Activated CD4-positive, alpha-beta memory T cell treated with anti-CD3 and anti-CD28 coated beads, Interleukin-2, amount 10 ng/mL, durations not matched to agents 7 days and 5 days (primary cell): ENCODE measurements at regions not wholly inside any gene's neighbourhood (a gene's known extent, or its start where the extent isn't known, plus 50 kb on each side); places are given as distances from the start of the nearest gene placed in this dataset.

Source experiments
- CTCF ChIA-PET: fragments of 350-600 bp; sonication (Branson Sonifier 250); formaldehyde crosslinking; loops from one replicate; lab custom pipeline; 2021; ENCODE audit warnings: antibody characterized with exemption, inconsistent platforms; lab: Charles Lee
- POLR2A ChIA-PET: fragments of 350-600 bp; sonication (Branson Sonifier 250); formaldehyde crosslinking; loops from one replicate; lab custom pipeline; 2021; ENCODE audit warnings: antibody characterized with exemption; lab: Charles Lee
- DNase-seq: peaks from one replicate; pipeline ENCODE4 v3.0.0-alpha.2; 2020
- H3K27ac Mint-ChIP-seq: one replicate; pipeline ENCODE4 v1.8.0; 2021; ENCODE audit warnings: mild to moderate bottlenecking, mixed read lengths
- H3K27me3 Mint-ChIP-seq: one replicate; pipeline ENCODE4 v1.8.0; 2021; ENCODE audit warnings: mixed read lengths
- H3K36me3 Mint-ChIP-seq: one replicate; pipeline ENCODE4 v1.8.0; 2021; ENCODE audit warnings: low read depth, mixed read lengths
- H3K4me1 Mint-ChIP-seq: one replicate; pipeline ENCODE4 v1.8.0; 2021; ENCODE audit warnings: mixed read lengths
- H3K4me3 Mint-ChIP-seq: one replicate; pipeline ENCODE4 v1.8.0; 2021; ENCODE audit warnings: mild to moderate bottlenecking, mixed read lengths
- H3K9me3 Mint-ChIP-seq: one replicate; pipeline ENCODE4 v1.8.0; 2021; ENCODE audit warnings: mixed read lengths

DNA sequence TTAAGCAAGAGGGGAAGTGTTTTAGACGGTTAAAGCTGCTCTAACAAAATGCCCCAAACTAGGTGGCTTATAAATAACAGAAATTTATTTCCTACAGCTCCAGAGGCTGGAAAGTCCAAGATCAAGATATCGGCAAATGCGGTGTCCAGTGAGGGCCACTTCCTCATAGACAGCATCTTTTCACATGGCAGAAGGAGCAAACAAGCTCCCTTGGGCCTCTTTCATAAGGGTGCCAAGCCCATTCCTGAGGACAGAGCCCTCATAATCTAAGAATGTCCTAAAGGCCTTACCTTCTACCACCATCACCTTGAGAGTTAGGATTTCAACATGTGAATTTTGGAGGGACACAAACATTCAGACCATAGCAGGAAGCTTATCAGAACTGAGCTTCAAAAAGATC lies 57.3 kb upstream of the PPP1CB start:
- H3K4me3 Mint-ChIP-seq = no peak overlapping the region
- CTCF ChIA-PET = interaction anchor here (1.6 kb wide), 1 partner anchor 100 kb away, joined by 7 read pairs; no protein-coding TSS in a partner anchor

DNA sequence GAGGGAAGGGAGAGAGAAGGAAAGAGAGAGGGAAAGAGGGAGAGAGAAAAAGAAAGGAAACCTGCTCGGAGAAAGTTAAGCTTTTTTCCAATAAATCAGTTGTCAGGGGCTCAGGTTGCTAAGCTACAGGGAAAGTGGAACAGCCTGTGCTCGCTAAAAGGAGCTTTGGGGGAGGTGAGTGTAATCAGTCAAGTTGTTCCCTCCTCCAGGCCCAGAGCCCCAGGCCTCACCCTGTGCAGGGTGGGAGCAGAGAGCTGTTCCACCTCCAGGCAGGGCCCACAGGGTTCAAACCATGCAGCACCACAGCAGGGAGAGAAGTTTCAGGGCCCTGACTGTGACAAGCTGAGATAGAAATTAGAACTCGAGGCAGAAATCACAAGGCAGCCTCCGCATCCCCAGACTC lies 56.4 kb upstream of the PPP1CB start:
- H3K36me3 Mint-ChIP-seq = no peaks in the 10 kb centered on the region
- CTCF ChIA-PET = no interaction called here
- no peak for DNase-seq
- no peaks in the 10 kb centered on the region for H3K4me1 Mint-ChIP-seq
- peaks cover 3% of the 10 kb centered on the region for H3K27me3 Mint-ChIP-seq
- H3K4me3 Mint-ChIP-seq = no peak overlapping the region
- no peaks in the 10 kb centered on the region for H3K9me3 Mint-ChIP-seq
- H3K27ac Mint-ChIP-seq = no peak overlapping the region
- POLR2A ChIA-PET = interaction anchor here (0.7 to 1.8 kb wide), 3 partner anchors 29 to 922 kb away, joined by 3 to 8 read pairs (median 3); partner anchors contain the start of gene PPP1CB

More for the DNA sequence above, 57.3 kb upstream of the PPP1CB start:
- Mint-ChIP-seq H3K27me3 (peaks cover 3% of the 10 kb centered on the region), H3K27ac (no peak overlapping the region), H3K4me1 (no peaks in the 10 kb centered on the region), H3K9me3 (no peaks in the 10 kb centered on the region), H3K36me3 (no peaks in the 10 kb centered on the region)
- no peak for DNase-seq
- POLR2A ChIA-PET = interaction anchor here (1.8 kb wide), 1 partner anchor 57 kb away, joined by 8 read pairs; the partner anchor contains the start of gene PPP1CB

DNA sequence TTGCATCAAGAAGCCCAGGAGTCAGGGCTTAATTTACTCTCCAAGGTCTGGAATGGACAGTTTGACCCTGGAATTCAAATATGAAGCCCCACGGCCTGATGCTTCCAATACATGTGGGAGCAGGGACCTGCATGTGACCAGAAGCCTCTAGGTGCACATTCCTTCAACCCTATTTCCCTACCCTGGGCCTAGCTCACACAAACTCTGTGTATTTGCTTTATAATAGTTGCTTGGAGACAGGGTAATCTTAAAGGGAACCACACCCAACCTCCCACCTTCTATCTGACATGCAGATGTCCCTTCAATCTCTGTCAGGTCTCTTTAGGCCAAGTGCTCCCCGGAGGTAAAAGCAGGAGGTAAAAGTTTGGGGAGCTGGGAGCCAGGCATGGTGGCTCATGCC lies 55.4 kb upstream of the PPP1CB start:
- Mint-ChIP-seq H3K27ac (no peak overlapping the region), H3K27me3 (peaks cover 3% of the 10 kb centered on the region), H3K4me3 (no peak overlapping the region), H3K4me1 (no peaks in the 10 kb centered on the region), H3K9me3 (no peaks in the 10 kb centered on the region), H3K36me3 (no peaks in the 10 kb centered on the region)
- no peak for DNase-seq
- CTCF ChIA-PET = no interaction called here
- POLR2A ChIA-PET = no interaction called here

- no peaks in the 10 kb centered on the region for H3K36me3 Mint-ChIP-seq
- peaks cover 4% of the 10 kb centered on the region for H3K4me1 Mint-ChIP-seq
- no peak overlapping the region for H3K27ac Mint-ChIP-seq
- no peak for DNase-seq
- H3K9me3 Mint-ChIP-seq = no peaks in the 10 kb centered on the region
- CTCF ChIA-PET = no interaction called here
- no peak overlapping the region for H3K4me3 Mint-ChIP-seq
- POLR2A ChIA-PET = no interaction called here
- H3K27me3 Mint-ChIP-seq = peaks cover 3% of the 10 kb centered on the region
Measured at GRCh38 chr2:28697602-28698149, 54.0 kb upstream of the PPP1CB start.

DNA sequence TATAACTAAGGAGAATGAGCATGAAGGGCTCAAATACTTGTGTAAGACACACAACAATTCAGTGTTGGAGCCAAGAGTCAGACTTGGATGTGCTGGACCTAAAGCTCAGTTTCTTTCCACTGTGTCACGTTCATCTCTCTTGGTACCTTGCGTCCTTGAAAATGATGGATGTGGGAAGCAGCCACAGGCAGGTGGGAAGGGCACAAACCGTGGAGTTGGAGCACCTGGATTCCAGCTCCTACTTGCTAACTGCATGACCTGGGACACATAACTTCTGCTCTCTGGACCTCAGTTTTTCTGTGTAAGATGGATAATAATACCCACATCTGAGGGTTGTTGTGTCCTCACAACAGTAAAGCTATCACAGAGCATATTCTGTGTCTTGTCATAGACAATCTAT lies 53.1 kb upstream of the PPP1CB start:
- ChIA-PET POLR2A (no interaction called here), CTCF (interaction anchor here (1.1 kb wide), 1 partner anchor 10 kb away, joined by 3 read pairs; no protein-coding TSS in a partner anchor)
- Mint-ChIP-seq H3K4me3 (no peak overlapping the region), H3K4me1 (peaks cover 4% of the 10 kb centered on the region), H3K27me3 (peaks cover 3% of the 10 kb centered on the region), H3K36me3 (no peaks in the 10 kb centered on the region), H3K27ac (no peak overlapping the region), H3K9me3 (no peaks in the 10 kb centered on the region)
- no peak for DNase-seq
